ENCODE measurements at regions not wholly inside any gene's neighbourhood (a gene's known extent, or its start where the extent isn't known, plus 50 kb on each side); places are given as distances from the start of the nearest gene placed in this dataset.
"Not testable (repeated sequence)": the region's sequence is repeated elsewhere in the genome, so short reads cannot be mapped to it uniquely, and the experiment has no call there.

DNA sequence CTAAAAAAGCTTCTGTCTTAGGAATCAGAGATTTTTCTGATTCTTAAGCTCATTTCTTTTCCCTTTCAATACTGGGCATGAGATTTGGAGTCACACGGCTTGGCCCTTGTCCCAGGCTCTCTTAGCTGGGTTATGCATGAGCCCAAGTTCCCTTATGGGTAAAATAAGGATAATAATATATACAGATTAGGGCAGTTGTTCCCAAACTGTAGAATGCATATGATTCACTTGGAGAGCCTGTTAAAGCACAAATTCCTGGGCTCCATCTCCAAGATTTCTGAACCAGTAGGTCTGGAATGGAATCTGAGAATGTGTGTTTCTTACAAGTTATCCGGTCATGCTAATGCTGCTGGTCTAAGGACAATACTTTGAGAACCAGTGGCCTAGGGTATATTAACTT lies 154.0 kb downstream of the REEP3 start:
- DNase-seq (ENCODE audit: low read depth, low spot score) = no peak

DNA sequence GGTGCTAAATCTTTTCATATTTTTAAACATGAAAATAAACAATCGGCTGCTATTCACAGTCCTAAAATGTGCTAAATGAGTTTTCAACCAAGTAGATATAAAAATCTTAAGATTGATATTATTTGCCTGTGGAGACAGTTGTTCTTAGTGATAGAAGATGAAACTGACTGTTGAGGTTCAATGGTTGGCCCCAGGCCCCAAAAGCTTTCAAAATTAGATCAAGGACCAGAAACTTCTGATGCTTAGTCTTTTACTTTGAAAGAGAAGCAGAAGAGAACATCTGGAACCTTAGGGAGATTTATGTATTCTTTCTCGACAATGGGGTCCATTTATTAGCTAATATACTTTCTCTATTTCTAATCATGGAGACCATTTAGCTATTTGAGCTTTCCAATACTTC lies 155.8 kb downstream of the REEP3 start:
- no peak for DNase-seq (ENCODE audit: low read depth, low spot score)

DNA sequence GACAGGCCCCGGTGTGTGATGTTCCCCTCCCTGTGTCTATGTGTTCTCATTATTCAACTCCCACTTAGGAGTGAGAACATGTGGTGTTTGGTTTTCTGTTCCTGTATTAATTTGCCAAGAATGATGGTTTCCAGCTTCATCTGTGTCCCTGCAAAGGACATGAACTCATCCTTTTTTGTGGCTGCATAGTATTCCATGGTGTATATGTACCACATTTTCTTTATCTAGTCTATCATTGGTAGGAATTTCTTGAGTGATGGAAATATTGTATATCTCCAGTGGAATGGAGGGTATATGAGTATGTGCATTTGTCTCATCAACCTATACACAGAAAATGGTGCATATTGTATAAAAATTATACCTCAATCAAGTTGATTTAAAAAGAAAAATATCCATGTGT lies 159.3 kb downstream of the REEP3 start:
- not testable (repeated sequence) for DNase-seq (ENCODE audit: low read depth, low spot score)

DNA sequence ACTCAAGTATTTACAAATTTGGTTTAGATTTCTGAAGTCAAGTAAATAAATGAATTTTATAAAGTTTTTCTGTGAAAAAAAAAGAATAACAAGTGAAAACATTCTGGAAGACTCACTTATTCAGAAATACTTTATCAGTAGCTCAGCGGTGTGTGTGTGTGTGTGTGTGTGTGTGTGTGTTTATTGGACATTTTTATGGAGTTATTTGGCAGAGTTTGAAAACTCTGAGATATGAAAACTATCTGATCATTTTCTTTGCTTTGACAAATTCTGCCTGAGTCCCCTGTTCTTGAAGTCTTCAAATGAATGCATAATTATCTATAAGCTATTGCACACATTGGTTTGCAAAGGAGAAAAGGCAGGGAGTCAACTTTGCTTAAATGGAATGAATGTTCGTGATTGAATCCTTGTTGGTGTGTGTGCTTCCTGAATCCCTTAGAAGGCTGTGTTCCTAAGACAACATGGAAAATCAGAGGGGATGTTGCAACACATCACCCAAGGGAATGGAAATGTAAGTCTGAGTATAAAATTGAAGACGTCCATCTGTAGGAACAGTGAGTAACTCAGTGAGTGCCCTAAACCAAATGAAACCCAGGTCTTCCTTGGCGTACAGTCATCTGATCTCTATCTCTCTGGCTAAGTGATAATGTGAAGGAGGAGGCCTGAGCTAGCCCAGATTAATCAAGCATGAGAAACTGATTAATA lies 160.9 kb downstream of the REEP3 start:
- DNase-seq (ENCODE audit: low read depth, low spot score) = no peak

DNA sequence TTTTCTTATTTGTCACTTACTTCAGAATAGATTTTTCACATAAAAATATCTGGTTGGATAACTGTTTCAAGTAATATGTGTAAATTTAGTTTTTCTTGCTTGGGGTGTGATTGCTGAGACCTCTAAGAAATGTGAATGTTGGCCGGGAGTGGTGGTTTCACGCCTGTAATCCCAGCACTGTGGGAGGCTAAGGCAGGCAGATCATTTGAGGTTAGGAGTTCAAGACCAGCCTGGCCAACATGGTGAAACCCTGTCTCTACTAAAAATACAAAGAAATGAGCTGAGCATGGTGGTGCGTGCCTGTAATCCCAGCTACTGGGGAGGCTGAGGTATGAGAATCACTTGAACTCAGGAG lies 161.5 kb downstream of the REEP3 start:
- DNase-seq (ENCODE audit: low read depth, low spot score) = not testable (repeated sequence)

DNA sequence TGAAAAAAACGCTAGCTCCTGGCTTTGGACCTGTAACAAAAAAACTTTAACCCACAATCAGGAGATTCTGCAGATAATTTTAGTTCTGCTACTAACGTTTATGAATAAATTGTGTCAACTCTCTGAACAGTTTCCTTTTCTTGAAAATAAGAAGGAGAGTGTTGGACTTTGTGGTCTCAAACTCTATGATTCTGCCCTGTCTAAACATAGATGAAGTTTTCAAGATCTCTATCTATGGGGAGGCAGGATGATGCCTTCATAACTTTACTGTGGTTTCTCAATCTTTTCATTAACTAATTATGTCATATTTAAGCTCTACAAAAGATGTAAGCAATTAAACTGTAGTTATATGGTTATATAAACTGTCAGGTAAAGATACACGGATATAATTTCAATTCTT lies 162.0 kb downstream of the REEP3 start:
- no peak for DNase-seq (ENCODE audit: low read depth, low spot score)

DNA sequence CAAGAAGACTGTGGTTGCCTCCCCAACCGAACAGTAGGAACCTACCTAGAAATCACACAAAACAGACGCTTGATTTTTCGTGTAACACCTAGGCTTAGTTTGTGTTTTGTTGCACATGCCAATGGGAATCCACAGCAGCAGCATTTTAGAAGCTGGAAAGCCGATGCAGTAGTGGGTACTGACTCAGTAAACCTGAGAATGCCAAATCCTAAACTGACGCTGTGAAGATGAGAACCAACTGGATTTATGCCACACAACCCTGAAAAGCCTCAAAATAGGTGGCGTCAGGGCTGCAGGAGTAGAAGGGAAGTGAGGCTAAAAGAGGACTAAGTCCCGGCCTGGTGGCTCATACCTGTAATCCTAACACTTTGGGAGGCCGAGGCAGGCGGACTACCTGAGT lies 162.5 kb downstream of the REEP3 start:
- DNase-seq (ENCODE audit: low read depth, low spot score) = no peak

DNA sequence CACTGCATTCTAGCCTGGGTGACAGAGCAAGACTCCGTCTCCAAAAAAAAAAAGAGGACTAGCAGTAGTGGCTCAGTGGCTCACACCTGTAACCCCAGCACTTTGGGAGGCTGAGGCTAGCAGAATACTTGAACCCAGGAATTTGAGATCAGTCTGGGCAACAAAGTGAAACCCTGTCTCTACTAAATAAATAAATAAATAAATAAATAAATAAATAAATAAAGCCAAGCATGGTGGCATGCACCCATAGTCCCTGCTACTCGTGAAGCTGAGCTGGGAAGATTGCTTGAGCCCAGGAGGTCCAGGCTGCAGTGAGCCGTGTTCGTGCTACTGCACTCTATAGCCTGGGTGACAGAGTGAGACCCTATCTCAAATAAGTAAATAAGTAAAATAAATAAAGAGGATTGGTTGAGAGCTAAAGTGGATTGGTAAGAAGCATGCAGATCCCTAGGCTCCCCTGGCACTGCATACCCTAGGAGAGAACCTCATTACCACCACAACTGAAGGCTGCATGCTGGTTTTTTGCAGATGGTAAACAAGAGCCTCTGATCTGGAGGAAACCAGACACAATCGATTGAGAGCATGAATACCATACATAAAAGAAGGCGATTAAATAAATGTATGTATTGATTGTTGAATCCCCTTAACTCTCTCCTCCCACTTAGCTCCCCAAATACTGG lies 163.2 kb downstream of the REEP3 start:
- no peak for DNase-seq (ENCODE audit: low read depth, low spot score)

DNA sequence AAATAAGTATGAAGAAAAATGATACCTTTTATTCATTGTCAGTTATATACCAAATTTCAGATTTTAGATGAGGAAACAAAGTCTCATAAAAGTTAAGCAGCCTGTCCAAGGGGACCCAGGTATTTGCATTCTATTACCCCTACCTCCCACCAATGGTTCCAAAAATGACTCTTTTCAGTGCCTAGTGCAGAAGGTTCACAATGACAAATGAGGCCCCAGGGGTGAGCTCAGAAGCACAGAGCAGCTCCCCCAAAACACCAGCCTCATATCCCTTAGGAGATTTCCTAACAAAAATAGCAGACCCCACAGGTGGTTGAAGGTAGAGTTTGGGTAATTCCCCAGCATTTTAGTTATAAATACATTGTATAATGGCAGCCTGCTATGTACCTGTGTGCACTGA lies 168.6 kb downstream of the REEP3 start:
- no peak for DNase-seq (ENCODE audit: low read depth, low spot score)

DNA sequence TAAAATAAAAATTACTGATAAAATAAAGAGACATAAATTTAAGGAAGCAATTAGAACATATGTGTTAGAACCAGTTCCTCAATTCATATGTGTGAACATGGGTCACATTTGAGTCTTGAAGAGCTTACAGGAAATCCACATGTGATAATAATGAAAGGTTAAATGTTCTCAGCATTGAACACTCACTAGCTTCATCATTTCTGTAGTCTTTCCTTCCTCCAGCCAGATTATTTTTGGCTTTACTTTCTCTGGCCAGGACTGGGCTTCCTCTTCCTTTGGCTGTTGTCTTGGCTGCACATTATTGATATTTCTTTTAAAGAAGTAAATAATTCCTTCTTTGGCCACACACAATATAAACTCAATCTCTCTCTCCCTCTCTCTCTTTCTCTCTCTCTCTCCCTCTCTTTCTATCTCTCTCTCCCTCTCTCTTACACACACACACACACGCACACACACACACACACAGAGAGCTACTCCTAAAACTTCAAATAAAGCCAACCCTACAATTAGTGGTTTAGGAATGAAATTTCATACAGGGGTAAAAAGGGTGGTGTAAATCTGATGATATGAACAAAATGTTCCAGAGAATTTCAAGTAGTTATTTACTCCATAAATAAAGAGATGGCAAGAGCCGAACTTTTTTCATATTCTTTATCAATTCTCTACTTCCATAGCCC lies 171.2 kb downstream of the REEP3 start:
- no peak for DNase-seq (ENCODE audit: low read depth, low spot score)

DNA sequence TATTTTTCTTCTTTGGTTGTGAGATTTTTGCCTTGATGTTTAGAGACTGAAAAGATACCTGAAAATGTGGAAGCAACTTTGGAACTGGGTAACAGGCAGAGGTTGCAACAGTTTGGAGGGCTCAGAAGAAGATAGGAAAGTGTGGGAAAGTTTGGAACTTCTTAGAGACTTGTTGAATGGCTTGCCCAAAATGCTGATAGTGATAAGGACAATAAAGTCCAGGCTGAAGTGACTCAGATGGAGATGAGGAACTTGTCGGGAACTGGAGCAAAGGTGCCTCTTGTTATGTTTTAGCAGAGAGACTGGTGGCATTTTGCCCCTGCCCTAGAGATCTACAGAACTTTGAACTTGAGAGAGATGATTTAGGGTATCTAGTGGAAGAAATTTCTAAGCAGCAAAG lies 171.8 kb downstream of the REEP3 start:
- DNase-seq (ENCODE audit: low read depth, low spot score) = not testable (repeated sequence)

DNA sequence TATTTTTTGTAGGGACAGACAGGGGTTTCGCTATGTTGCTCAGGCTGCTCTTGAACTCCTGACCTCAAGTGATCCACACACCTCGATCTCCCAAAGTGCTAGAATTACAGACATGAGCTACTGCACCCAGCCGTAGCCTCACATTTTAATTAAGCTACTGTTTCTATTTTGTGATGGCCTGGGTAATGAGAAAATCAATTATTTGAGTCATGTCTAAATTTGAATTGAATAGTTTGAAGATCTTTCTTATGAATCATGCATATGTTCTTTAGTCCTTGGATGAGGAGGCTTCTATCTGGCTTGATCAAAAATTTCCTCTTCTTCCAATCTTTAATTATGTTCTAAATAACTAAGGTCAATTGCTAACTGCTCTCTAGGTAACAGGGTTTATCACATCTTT lies 175.0 kb downstream of the REEP3 start:
- no peak for DNase-seq (ENCODE audit: low read depth, low spot score)

DNA sequence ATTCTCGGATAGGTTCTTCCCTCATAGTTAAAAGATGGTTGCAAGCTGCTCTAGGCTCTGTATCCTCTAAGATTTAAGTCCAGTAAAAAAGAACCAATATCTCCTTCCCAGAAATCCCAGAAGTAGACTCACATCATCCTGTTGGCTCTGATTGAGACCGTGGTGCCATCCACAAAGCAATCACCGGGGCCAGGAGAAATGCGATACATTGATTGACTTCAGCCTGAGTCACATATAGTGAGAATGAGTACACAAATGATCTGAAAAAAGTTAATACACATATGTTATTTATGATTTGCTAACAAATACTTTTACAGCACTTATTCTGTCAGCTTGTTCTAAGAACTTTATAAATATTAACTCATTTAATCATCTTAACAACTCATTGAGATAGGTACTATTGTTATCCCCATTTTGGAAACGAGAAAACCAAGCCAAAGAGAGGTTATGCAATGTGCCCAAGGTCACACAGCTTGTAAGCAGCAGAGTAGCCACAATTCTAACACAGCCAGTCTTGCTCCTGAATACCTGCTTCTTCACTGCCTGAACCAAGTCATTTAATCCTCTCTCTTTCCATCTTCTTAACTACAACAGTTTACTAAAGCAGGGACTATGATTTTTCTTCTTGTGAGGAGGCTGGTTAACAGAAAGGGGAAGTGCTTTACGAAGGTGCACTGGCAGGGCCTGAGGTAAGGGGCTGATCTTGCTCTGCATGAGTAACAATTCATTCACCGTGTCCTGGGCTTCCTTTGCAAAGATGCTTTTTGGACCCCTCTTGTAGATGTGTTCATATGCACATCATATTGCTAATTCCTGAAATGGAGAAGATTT lies 177.0 kb downstream of the REEP3 start:
- DNase-seq (ENCODE audit: low read depth, low spot score) = no peak

DNA sequence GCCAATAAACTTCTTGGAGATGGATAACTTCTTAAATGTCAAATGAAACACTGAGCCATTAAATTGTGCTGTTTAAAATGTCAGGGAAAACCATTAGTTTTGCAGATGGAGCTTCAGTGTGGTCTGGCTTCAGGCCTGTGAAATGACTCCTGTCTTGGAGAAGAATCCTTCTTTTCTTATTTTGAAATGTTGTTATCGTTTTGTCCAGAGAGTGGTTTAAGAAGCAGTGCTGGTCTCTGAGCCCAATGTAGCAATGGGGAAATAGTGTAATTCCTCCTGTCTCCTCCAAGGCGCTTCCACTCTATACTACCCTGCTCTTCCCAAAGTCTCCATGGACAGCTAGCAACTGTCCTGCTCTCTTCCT lies 177.6 kb downstream of the REEP3 start:
- DNase-seq (ENCODE audit: low read depth, low spot score) = no peak

DNA sequence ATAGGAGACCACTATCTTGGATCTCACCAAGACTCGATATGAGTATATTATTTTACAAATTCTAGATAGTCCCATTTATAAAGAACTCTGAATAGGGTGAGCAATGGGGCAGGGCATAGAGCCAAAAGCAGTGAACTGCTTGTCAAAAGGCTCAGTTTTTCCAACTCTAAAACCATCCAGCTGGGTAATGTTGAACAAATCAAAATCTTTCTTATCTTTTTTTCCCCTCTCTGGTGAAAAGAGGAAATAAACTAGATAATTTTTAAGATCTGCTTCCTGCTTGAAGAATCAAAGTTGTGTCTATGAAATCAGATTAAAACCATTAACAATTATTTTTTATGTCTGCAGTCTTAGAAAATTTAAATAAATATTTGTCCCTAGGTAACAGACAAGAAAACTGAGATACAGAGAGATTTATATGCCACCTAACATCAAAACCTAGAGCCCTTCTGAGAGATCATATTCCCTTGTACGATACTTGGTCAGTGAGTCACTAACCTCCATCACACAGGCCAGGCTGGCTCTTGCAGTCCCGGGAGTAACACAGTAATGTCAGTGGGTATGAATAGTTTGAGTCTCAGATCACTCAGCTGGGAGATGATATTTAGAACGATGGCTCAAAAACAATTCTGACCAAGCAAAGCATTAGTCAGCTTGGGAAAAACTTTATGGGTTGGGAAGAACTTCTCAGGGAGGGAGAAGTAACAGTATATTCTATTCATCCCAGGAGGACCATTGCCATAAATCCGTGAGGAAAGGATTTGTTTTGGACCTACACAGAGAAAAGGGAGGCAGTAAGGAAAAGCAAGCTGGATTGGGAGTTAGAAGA lies 178.8 kb downstream of the REEP3 start:
- no peak for DNase-seq (ENCODE audit: low read depth, low spot score)

DNA sequence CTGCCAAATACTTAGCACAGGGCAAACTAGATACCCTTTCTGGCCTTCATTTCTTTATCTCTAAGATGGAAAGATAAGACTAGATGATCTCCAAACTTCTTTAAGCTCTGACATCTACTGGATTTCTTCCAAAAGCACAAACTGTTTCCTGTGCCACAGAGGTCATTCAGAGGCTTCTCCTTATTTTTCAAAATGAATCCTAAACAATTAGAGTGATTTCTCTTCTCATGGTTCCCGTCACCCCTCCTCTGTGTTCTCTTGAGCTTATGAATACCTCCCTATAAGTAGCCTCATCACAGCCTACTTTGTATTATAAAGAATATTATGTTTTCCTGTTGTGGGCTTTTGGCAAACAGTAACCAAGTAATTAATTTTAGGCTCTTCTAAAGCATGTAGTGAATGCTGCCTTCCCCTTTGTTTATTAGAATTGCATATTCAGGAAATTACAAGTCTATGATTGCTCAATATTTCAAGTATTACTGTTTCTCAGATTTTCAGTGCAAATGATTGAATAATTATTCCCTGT lies 179.5 kb downstream of the REEP3 start:
- DNase-seq (ENCODE audit: low read depth, low spot score) = no peak

DNA sequence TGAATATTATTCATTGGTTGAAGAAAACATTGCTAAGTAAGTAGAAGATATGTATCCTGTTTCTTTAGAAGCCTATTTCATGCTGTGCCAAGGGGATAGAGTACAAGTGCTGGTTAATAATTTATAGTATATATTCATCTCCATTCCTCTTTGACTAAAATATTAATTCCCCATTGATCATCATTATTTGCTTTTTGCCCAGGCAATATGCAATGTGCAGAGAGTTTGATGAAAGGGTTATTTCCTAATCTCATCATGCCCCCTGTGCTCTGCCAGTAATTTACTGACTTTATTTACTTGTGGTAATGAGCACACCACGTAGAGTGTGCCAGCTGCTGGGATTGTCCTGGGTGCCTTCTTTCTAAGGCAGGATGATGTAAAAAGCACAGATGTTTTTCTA lies 180.9 kb downstream of the REEP3 start:
- DNase-seq (ENCODE audit: low read depth, low spot score) = no peak

DNA sequence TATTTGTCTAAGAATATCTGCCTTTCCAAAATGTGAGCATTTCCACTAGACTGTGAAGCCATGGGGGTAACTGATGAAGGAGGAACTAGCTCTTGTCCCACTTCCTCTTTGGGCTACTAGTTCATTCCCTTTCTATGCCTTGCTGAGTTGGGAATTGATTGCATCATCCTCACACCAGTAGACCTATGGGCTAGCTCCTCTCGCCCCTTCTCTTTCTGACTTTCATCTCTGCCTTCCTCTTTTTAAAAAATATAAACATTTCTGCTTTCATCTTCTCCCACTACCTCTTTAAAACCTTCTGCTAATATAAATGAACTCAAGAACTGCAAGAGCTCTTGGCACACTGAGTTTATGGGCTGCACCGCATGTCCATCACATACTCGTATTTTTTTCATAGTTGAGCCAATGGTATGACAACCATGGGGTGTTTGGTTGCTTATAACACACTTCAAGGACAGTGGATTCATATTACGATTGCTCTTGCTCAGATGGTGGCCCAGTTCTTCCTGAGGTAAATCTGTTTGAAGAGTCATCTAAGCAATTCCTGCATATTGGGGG lies 182.0 kb downstream of the REEP3 start:
- no peak for DNase-seq (ENCODE audit: low read depth, low spot score)

DNA sequence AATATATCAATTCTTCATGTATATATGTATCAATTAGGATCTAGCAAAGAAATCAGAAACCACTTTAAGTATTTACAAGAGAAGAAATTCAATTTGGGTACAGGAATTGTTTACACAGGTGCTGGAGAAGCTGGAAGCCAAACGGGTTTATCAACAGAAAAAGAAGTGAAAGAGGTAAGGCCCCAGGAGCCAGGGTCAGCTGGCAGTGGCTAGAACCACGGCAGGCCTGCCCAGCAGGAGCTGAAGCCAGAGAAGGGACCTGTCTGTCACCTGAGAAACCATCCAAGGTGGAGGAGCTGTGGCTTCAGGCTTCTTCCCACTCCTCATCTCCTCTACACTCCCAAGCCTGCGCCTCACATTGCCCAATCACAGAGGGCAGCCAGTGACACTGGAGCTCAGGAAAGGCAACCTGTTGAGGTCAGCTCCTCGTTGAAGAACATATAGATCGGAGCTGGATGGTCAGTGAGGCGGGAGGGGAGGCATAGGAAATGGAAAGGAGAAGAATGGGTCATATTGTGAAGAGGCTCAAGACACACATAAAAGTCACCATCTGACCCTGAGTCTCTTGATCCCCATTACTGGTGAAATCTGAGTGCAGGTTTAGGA lies 182.6 kb downstream of the REEP3 start:
- DNase-seq (ENCODE audit: low read depth, low spot score) = no peak

DNA sequence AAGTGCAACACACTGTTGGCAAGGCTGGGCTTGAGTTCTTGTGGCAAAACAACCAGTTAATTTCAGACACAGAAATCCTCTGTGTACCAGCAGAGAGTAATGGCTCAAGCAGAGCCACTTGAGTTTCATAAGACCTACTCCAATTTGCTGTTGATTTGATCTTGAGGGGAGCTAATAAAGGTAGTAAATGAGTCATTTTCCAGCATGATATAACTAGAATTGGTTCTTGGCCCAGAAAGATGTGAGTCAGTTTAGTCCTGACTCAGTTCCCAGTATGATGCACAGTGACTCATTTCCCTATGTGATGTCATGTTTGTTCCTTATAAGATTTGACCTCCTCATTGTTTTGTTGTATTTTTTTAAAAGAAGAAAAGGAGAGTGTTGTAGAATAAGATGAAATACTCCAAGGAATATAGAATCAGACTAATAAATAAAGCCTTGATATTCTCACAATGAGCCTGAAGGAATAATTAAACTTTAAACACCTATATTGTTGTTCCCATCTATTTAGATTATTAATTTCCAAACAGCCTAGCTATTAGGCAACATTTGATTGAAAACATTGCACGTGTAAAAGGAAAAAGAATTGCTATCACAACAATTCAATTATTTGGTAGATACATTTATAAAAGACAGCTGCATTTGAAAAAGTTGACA lies 186.2 kb downstream of the REEP3 start:
- DNase-seq (ENCODE audit: low read depth, low spot score) = no peak
